GM21423 (cell line): ENCODE measurements at regions not wholly inside any gene's neighbourhood (a gene's known extent, or its start where the extent isn't known, plus 50 kb on each side); places are given as distances from the start of the nearest gene placed in this dataset.
A peak's percentile ranks its signal among the peaks of the same experiment; 100 is the strongest.

Source experiments
- ATAC-seq: cut with Tn5 transposase; IDR thresholded peaks from one replicate; pipeline ENCODE4 v1.9.1; 2021; ENCODE audit warnings: mild to moderate bottlenecking, moderate library complexity; ENCODE audit not compliant: unreplicated experiment

GRCh38 chr3:194077602-194078001 is 58.3 kb upstream of the HES1 start:
- ATAC-seq = no peak

GRCh38 chr3:194078045-194078821 is 57.7 kb upstream of the HES1 start:
- ATAC-seq = no peak

GRCh38 chr3:194079702-194080172 is 56.2 kb upstream of the HES1 start:
- no peak for ATAC-seq

- no peak for ATAC-seq
These were observed 55.5 kb upstream of the HES1 start for GRCh38 chr3:194080436-194080835.

GRCh38 chr3:194080913-194081800 is 54.8 kb upstream of the HES1 start:
- no peak for ATAC-seq

- no peak for ATAC-seq
These were observed 54.1 kb upstream of the HES1 start for GRCh38 chr3:194081826-194082225.

GRCh38 chr3:194082743-194083636 is 53.0 kb upstream of the HES1 start:
- no peak for ATAC-seq

GRCh38 chr3:194083637-194084224 is 52.2 kb upstream of the HES1 start:
- ATAC-seq = peak; percentile 37

GRCh38 chr3:194084284-194084683 is 51.7 kb upstream of the HES1 start:
- peak; percentile 98 for ATAC-seq
